ENCODE measurements at regions not wholly inside any gene's neighbourhood (a gene's known extent, or its start where the extent isn't known, plus 50 kb on each side); places are given as distances from the start of the nearest gene placed in this dataset.

DNA sequence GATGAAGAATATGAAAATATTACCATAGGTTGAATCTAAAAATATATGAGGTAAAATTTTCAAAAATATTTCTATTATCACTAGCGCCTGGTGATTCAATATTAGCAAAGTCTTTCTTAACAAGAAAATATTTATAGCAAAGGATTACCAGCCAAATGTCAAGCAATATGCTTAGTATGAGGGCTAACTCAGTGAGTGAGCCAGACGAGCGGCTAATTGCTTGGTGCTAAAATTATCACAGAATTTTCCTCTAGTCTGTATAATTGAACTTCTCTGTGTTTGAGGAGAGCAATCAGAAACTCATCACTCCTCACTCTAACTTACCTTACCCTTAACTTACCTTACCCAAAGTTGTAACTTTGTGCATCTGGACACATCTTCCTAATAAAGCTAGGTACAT, 304.9 kb upstream of the PRR16 start:
- TF ChIP-seq, protein P1, sequence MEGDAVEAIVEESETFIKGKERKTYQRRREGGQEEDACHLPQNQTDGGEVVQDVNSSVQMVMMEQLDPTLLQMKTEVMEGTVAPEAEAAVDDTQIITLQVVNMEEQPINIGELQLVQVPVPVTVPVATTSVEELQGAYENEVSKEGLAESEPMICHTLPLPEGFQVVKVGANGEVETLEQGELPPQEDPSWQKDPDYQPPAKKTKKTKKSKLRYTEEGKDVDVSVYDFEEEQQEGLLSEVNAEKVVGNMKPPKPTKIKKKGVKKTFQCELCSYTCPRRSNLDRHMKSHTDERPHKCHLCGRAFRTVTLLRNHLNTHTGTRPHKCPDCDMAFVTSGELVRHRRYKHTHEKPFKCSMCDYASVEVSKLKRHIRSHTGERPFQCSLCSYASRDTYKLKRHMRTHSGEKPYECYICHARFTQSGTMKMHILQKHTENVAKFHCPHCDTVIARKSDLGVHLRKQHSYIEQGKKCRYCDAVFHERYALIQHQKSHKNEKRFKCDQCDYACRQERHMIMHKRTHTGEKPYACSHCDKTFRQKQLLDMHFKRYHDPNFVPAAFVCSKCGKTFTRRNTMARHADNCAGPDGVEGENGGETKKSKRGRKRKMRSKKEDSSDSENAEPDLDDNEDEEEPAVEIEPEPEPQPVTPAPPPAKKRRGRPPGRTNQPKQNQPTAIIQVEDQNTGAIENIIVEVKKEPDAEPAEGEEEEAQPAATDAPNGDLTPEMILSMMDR (IDR thresholded peaks at IDR 0.05; ENCODE audit: low read depth, low read length), result no peak
- TF ChIP-seq POLR2A (IDR thresholded peaks at IDR 0.05; ENCODE audit: extremely low read depth, insufficient read length), result no peak
- TF ChIP-seq, protein P2, sequence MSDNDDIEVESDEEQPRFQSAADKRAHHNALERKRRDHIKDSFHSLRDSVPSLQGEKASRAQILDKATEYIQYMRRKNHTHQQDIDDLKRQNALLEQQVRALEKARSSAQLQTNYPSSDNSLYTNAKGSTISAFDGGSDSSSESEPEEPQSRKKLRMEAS (IDR thresholded peaks at IDR 0.05; ENCODE audit: low read depth, low read length), result no peak

All from NB4 (cell line).